ENCODE measurements at regions not wholly inside any gene's neighbourhood (a gene's known extent, or its start where the extent isn't known, plus 50 kb on each side); places are given as distances from the start of the nearest gene placed in this dataset.

- no peaks in the 10 kb centered on the region for H3F3A ChIP-seq (ENCODE audit: control insufficient read depth, insufficient read depth)
- no peak overlapping the region for H3K27ac ChIP-seq (ENCODE audit: low read depth, low read length)
- H3K4me2 ChIP-seq (ENCODE audit: low read length): no peak overlapping the region
- H3K27me3 ChIP-seq (ENCODE audit: control insufficient read depth, low read length): no peaks in the 10 kb centered on the region
- no peaks in the 10 kb centered on the region for H3K79me2 ChIP-seq (ENCODE audit: control insufficient read depth, low read length)
- H3K4me3 ChIP-seq (ENCODE audit: low read length): no peak overlapping the region
- no peaks in the 10 kb centered on the region for H3K36me3 ChIP-seq (ENCODE audit: control insufficient read depth, low read length)
- H4K20me1 ChIP-seq (ENCODE audit: control insufficient read depth, insufficient read depth, low read depth, low read length): no peaks in the 10 kb centered on the region
- no peaks in the 10 kb centered on the region for H3K4me1 ChIP-seq (ENCODE audit: control insufficient read depth, low read length)
- H3K9me3 ChIP-seq (ENCODE audit: control insufficient read depth, insufficient read depth, low read length): no peaks in the 10 kb centered on the region
- TF ChIP-seq CTCF (IDR thresholded peaks at IDR 0.05; ENCODE audit: low read depth, low read length, poor library complexity, severe bottlenecking): no peak
- TF ChIP-seq EZH2phosphoT487 (IDR thresholded peaks at IDR 0.05; ENCODE audit: borderline replicate concordance, low read length): no peak
- 0 out of 2 replicates have a peak, but pooled peaks cover 4% of the 10 kb centered on the region for H3K9me2 ChIP-seq (replicated peaks; ENCODE audit: control insufficient read depth, low read length)
Measured at GRCh38 chr7:145986248-145986874, 130.2 kb upstream of the CNTNAP2 start.

- TF ChIP-seq EZH2phosphoT487 (IDR thresholded peaks at IDR 0.05; ENCODE audit: borderline replicate concordance, low read length): no peak
- TF ChIP-seq CTCF (IDR thresholded peaks at IDR 0.05; ENCODE audit: low read depth, low read length, poor library complexity, severe bottlenecking): no peak
- H3K4me1 ChIP-seq (ENCODE audit: control insufficient read depth, low read length): no peaks in the 10 kb centered on the region
- H3F3A ChIP-seq (ENCODE audit: control insufficient read depth, insufficient read depth): no peaks in the 10 kb centered on the region
- no peaks in the 10 kb centered on the region for H4K20me1 ChIP-seq (ENCODE audit: control insufficient read depth, insufficient read depth, low read depth, low read length)
- no peak overlapping the region for H3K27ac ChIP-seq (ENCODE audit: low read depth, low read length)
- H3K4me3 ChIP-seq (ENCODE audit: low read length): no peak overlapping the region
- no peak overlapping the region for H3K4me2 ChIP-seq (ENCODE audit: low read length)
- H3K36me3 ChIP-seq (ENCODE audit: control insufficient read depth, low read length): no peaks in the 10 kb centered on the region
- no peaks in the 10 kb centered on the region for H3K27me3 ChIP-seq (ENCODE audit: control insufficient read depth, low read length)
- no peaks in the 10 kb centered on the region for H3K79me2 ChIP-seq (ENCODE audit: control insufficient read depth, low read length)
- H3K9me2 ChIP-seq (replicated peaks; ENCODE audit: control insufficient read depth, low read length): no peaks in the 10 kb centered on the region
- H3K9me3 ChIP-seq (ENCODE audit: control insufficient read depth, insufficient read depth, low read length): no peaks in the 10 kb centered on the region
Measured at GRCh38 chr7:145978769-145979168, 137.8 kb upstream of the CNTNAP2 start.

GRCh38 chr7:145959981-145960380 is 156.6 kb upstream of the CNTNAP2 start:
- Histone ChIP-seq H4K20me1 (ENCODE audit: control insufficient read depth, insufficient read depth, low read depth, low read length) (no peaks in the 10 kb centered on the region), H3K36me3 (ENCODE audit: control insufficient read depth, low read length) (peaks cover 25% of the 10 kb centered on the region), H3K27me3 (ENCODE audit: control insufficient read depth, low read length) (no peaks in the 10 kb centered on the region), H3K4me1 (ENCODE audit: control insufficient read depth, low read length) (peaks cover 32% of the 10 kb centered on the region), H3K27ac (ENCODE audit: low read depth, low read length) (no peak overlapping the region), H3K4me3 (ENCODE audit: low read length) (no peak overlapping the region), H3K4me2 (ENCODE audit: low read length) (no peak overlapping the region), H3K9me3 (ENCODE audit: control insufficient read depth, insufficient read depth, low read length) (peaks cover 7% of the 10 kb centered on the region; the same call in 1 of the 2 replicates), H3K9me2 (replicated peaks; ENCODE audit: control insufficient read depth, low read length) (no peaks in the 10 kb centered on the region), H3K79me2 (ENCODE audit: control insufficient read depth, low read length) (no peaks in the 10 kb centered on the region), H3F3A (ENCODE audit: control insufficient read depth, insufficient read depth) (peaks cover 2% of the 10 kb centered on the region; the same call in 1 of the 2 replicates)
- no peak for TF ChIP-seq EZH2phosphoT487 (IDR thresholded peaks at IDR 0.05; ENCODE audit: borderline replicate concordance, low read length)
- TF ChIP-seq CTCF (IDR thresholded peaks at IDR 0.05; ENCODE audit: low read depth, low read length, poor library complexity, severe bottlenecking): no peak
